NCI-H524 (cell line): ENCODE measurements at regions not wholly inside any gene's neighbourhood (a gene's known extent, or its start where the extent isn't known, plus 50 kb on each side); places are given as distances from the start of the nearest gene placed in this dataset.

Source experiments
- DNase-seq, 2 experiments: peaks; one replicate each; lab custom pipeline; 2025; lab: John Stamatoyannopoulos, UW

DNA sequence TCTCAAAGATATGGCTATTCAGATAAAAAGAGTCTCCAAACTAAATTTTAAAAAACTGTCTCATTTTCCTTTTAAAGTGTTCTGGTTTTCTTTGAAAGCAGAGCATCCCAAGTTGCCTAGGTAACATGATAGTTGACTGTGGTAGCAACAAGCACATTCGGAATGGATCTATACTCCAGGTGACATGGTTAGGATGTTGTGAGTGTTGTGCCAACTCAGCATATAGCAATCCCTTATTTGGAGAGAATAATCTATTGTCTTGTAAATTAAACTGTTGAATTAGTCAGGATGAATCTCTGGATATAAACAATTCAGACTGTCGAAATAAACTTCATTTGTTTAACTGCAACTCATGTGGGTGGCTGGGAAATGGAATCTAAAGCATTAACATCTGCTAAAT, 418.6 kb downstream of the TUSC7 start:
- DNase-seq, result no peak

DNA sequence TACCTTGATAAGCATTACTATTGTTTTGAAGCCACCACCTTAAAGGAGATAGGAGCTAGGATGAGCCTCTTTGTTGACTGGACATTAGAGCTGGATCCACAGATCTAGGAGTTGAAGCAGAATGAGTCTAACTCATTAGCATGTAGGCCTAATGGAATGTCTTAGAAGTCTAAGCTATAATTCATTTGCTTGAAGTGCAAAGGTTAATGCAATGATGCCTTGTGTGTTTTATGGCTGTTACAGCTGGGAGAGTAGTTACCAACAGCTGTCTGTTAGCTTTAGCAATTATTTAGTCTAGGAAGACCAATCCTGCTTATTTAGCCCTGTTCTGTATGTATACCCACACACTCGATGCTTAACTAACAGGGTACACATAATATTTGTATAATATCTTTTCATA, 419.3 kb downstream of the TUSC7 start:
- DNase-seq, result no peak

DNA sequence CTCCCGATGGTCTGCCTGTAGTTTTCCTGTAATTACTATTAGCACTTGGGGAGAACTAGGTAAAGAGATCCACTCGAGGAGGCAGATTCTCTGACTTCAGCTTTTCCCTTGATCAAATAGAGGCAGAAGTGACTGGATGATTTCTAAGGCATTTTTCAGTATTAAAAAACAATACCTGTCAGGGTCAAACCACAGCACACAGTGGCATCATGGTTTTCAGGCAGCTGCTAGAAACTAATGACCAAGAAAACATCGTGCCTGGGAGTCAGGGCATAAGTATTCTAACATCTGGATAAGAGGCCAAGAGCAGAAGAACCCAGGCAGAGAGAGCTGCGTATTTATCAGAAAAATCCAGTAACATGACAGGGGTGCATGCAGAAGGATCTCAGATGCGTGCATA, 419.9 kb downstream of the TUSC7 start:
- DNase-seq, result no peak

DNA sequence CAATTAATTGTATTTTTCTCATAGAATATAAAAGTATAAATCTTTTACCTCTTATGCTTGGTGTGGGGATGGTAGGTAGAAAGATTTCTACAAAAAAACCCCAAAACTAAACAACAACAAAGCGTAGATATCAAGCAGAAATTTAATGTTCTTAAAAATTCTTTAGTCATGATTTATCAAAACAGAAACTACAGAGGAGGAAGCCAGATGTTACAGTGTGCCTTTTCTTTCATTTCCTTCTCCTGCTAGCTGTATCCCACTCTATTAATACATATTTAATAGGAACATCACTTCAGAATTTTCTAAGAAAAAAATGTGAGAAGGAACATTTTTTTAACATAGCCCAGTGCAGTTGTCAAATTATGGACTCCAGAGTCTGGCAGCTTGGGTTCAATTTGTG, 420.6 kb downstream of the TUSC7 start:
- no peak for DNase-seq

DNA sequence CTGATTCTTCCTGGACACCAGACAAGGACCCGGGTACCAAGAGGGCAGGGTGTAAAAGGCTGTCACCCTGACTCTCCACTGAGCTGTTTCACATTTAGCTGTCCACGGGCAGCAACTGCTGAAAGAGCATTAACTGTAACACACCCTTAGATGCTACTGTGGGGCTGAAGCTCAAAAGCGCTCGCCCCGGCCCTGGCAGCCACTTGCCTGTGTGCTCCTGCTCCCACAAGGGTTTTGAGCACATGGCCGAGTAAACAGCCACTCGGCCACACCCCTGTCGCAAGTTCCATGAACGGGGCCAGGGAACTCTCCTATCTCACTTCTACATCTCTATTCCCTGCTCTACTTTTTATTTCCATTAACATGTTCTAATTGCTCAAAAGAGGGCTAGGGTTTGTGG, 421.7 kb downstream of the TUSC7 start:
- DNase-seq, result no peak

DNA sequence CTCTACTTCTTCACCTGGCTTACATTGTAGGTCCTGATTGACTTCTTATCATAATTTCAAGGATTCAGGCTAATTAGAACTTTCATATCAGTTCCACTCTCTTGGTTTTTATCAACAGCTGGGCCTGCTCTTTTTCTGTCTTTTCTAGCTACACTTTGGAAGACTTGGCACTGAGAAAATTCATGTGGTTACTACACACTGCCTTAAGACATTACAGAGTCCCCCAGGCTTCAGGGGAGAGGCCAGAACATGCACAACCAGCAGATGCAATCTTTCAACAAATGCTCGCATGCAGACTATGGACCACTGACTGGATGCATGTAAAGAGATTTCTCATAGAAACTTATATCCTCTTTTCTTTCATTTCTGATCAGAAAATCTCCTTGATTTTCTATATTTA, 423.5 kb downstream of the TUSC7 start:
- DNase-seq, result no peak

DNA sequence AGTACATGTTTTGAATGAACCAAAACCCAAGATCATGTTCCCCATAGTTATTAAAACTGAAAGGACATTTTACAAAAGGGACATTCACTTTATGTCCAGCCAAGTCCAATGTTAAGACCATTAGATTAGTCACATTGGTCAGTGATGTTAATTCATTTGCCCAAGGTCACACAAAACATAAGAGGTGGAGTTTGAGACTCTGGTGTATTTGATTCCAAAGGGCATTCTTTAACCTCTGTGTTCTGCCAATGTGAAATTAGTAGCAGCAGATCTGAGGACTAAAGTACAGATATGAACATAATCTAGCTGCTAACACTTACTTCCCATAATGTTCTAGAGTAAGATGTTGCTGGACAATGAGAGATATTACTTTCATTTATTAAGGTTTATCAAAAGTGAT, 425.6 kb downstream of the TUSC7 start:
- DNase-seq, result no peak

DNA sequence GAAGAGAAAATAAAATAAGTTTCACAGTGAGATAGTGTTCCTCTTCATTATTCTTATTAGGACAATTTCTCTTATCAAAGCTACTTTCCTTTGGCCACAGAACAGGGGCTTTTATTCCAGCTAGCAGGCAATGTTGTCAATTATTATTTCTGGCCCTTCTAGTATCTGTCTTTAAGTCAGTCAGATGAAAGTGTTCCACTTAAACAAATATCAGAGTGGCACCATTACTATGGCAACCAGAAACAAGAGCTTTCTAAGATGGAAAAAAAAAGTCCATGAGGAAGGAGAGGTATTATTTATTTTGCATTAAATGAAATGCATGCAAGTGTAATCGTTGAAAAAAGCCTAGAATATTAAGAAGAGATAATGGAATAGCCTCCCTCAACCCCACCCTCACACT, 426.4 kb downstream of the TUSC7 start:
- DNase-seq, result no peak

DNA sequence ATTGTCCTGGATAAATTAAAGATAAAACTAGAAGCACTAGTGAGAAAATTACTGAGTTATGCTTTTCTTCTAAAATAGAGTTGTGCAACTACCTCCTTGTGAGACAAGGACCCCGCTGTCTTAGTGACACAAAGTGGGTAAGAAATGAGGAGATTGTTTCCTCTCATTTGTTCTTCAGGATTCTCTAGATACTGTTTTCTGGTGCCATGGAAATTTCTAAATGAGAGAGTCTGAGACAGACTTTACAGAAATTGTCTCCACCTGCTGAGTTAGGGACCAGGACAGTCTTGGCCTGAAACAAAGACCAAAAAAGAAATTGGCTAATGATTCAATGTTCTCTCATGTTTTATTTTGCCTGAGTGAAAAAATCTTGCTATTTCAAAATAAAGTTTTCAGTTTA, 427.5 kb downstream of the TUSC7 start:
- no peak for DNase-seq

DNA sequence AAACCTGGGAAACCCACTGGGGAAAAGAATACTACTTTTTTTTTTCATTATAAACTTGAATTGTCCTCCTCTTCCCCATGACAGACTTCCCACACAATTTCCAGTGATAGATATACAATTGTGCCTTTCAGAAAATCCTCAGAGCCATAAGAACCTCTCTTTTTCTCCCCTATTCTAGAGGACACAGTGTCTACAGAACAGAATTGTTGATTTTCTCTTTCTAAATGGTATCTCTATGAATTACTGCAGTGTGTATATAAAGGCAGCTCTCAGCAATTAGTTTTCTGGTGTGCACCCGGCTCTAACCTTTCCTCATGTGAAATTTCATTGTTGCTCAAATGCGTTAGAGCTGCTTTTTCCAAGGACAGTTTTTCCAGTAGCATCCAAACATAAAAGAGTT, 430.1 kb downstream of the TUSC7 start:
- no peak for DNase-seq

DNA sequence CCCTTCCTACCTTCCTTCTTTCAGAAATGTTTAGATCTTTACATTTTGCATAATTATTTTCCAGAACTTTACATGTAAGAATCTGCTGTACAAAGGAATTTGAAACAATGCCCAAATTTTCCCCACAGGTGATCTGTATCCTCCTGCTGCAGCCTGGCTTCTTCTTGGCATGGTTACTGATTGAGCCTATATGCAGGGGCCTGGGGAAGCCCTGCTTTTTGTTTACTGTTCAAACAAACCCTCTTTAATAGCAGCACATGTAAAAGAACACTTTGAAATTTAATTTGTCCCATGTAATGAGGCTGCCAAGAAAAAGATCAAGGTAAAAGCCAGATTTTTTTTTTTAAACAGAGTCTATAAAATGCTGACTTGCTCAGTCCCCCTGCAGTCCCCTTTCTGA, 432.2 kb downstream of the TUSC7 start:
- DNase-seq, result no peak

DNA sequence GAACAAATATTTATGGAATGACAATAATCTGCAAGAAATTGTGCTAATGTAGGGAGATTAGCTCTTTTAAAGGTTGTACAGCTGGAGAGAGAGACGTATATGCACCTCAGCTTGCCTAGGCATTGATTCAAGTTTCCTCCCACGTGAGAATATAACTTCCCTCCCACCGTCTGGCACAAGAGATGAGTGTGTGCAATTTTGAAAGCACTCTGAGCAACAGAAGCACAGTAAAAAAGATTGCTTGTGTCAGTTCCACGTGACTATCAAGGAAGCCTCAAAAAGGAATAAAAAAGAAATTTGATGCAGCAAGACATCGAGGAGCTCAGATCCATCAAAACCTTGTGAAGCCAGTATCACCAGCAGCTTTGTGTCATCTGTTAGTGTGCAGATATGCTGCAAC, 435.3 kb downstream of the TUSC7 start:
- no peak for DNase-seq

DNA sequence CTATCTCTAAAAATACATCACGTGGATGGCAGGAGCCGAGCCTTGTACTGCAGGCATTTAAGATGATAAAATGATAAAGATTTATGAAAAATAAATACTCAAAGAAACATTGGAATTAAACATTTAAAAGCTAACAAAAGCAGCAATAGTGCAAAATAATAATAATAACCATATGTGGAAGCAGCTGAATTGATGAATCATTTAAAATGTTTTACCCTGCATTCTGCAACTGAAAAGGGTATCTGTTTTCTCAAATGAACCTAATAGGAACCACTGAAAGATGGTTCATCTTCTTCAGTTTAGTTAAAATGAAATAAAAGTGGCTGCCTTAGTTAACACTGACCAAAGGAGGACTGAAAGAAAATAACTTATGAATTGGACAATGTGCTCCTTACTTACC, 436.1 kb downstream of the TUSC7 start:
- DNase-seq, result no peak

DNA sequence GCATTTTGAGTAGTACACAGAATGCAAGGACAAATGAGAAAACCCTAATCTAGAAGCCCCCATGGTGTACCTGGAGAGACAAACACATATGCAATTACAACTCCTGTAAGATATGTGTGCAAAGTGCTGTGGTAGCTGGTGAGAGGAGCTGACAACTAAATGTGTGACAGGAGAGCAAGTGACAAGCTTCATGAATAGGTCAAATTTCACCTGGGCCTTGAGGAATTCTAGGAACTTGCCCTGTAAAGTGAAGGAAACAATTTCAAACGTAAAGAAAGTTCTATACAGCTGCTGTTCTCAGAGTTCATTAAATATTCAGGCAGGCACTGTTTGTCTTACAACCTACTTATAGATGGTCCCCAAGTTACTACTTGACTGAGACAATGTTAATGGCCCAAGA, 437.0 kb downstream of the TUSC7 start:
- DNase-seq, result no peak

DNA sequence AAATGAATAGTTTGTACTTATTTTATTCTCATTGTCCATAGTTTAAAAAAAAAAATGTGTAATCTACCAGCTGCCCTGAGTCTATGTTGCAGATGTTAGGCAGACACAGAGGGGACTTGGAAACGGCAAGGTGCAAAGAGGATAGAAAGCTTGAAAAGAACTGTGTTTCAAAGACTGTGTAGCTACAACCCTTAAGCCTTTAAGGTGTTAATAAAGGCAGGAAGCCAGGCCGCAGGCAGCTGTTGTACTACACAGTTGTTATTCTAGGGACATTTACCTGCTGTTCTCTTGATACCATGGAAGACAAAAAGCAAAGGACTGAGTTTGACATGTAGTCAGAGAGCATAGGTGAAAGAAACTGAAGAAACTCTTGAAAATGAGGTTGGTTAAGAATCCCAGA, 440.0 kb downstream of the TUSC7 start:
- DNase-seq, result no peak

DNA sequence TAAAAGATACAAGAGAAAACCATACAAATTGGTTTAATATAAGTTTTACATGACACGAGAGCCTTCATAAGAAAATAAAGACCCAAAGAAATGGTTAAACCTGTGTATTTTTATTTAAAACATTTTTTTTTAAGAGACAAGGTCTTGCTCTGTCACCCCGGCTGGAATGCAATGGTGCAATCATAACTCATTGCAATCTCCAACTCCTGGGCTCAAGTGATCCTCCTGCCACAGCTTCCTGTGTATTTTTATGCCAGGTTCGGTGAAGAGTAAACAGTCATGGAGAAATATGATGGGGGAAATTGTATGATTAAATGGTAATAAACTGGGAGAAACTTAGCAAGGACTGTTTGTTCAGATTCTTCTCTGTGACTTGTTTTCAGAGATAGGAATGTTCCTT, 441.0 kb downstream of the TUSC7 start:
- DNase-seq, result no peak

DNA sequence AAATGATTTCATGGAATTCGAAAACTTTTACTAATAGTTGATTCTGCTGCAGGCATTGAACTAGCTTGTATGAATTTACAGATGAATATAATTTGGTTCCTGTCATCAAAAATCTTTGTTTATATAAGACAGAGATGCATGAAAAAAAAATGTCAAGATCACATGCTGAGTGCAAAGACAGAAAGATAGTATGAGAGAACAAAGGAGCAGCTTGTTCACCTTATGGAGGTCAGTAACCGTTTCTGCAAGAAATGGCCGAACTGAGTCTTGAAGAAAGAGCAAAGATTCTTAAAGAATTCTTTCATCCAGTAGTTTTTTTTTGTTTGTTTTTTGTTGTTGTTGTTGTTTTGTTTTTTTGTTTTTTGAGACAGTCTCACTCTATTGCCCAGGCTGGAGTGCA, 450.6 kb downstream of the TUSC7 start:
- DNase-seq, result no peak

DNA sequence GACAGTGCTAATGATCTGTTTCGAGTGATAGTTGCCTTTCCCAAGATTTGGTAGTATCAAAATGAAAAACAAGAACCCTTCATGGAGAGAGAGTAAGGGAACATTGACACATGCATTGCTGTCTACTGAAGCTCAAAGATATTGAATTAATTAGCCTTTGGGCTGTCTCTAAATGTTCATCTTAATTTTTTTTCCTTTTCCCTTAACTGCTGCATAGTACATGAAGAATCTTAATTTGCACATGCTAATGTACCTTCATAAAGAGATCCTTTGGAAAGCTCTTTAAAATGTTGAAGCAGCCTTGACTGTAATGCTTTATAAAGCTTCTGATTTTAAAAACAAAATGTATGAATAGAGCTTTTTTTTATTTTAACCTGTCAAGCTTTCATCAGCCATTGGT, 452.2 kb downstream of the TUSC7 start:
- DNase-seq, result no peak

DNA sequence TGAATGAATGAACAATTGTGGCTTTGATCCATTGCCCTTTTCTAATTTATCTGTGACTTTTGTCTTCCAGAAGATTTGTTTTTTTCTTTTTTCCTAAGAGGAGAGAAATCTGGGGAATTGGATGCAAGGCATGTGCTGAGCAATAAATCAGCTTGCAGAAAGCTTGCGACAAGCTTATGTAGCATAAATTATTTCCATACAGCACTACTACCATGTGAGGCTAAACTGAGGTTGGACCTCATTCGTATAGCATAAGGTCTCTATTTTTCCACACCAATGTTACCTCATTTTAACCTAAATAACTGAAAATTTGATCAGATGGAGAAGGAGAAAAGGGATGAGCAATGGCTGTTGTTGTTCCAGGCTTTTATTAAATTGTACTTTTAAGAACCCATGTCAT, 455.6 kb downstream of the TUSC7 start:
- no peak for DNase-seq

DNA sequence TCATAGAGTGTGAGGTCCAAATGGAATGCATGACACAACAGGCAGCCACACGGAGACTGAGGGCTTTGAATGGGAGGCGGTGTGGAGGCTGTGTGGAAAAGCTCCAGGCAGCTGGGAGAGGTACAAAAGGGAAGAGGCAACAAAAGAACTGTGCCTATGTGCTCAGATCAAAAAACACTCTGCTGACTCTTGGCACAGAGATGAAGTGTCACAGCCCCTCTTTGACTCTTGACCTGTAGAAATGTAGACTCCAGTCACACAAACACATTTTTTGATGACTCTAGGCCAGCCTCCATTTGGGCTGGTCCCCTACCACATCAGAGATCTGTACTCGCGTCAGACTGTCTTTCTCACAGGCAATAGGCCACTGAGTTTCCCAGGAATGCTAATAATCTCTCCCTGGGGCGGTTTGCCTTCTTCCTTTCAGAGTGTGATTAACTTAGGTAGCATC, 456.0 kb downstream of the TUSC7 start:
- no peak for DNase-seq

DNA sequence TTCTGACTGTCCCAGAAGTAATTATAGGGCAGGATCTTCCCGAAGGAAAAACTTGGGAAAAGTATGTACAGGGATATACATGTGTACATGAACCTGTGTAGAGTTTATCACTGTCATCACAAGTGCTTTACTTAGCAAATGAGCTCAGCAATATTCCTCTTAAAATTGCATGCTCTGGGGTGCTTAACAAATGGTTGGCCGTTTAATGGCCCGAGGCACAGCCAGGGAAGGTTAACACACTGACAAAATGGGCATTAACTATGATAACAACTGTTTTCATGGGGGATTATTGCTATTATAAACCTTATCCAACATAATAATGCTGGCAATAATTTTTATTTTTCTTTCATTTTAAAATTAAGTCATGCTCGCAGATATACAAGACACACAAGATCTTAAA, 459.3 kb downstream of the TUSC7 start:
- no peak for DNase-seq

DNA sequence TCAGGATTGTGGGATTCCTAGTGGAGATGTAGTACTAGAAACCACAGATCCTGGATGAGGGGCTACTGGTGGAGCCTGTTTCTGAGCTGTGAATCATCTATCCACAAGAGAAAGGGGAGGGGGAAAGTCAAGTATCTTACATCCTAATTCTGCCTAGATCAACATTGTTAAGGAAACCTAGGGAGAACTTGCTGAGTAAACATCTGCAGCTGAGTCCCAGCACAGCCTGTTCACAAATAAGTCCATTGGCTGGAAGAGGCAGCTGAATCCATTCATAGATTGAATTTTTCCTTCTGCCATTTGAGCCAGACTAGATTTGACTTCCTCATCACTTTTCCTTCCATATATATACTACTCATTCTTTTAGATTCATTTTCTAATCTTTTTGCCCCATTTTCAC, 460.5 kb downstream of the TUSC7 start:
- no peak for DNase-seq

DNA sequence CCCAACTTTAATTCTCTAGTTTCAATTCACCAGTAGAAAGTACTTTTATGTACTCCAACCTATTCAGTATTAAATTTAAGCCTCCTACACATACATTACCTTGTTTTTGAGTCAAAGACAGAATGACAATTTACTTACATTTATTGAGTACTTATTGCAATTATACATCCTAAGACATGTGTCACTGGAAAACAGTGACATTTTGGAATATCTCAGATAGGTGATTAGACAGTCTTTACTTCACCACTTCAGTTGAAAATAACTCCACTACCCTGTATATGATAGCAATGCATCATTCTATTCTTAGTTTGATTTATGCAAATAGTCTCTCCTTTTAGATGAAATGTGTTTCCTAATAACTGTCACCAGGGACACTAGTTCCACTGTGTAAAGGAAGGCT, 461.5 kb downstream of the TUSC7 start:
- DNase-seq, result no peak

DNA sequence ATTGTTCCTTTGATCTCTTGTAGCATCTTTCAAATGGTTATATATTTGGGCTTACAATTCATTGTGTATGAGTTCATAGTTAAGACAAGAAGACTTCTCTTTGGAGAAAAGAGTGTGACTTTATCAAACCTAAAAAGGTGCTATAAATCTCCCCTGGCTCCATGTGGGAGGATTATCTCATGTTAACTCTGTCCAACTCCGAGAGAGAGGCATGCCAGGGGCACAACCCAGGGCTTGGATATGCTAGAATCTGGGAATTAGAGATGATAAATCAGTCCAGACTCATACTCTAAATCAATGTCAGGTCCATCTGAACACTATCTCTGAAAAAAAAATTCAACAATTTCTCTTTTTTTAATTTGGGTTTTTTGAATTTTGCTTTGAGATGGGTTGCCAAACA, 462.8 kb downstream of the TUSC7 start:
- DNase-seq, result no peak

DNA sequence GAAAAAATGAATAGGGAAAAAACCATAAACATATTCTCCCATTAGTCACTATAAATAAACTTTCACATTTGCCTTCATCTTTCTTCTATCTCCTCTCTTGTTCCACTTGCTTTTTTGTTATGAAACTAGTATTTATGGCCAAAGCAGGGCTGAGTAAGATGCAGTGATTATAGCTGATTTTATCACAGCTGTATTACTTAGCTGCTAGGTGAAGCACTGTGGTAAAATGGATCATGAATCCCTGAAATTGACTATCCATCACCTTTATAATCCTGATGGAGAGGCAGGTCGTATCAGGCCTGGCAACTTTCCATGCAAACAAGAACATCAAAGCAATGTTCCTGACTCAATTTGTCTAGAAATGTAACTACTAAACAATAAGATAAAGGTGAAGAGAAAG, 471.6 kb downstream of the TUSC7 start:
- DNase-seq, result no peak
